ENCODE measurements at regions not wholly inside any gene's neighbourhood (a gene's known extent, or its start where the extent isn't known, plus 50 kb on each side); places are given as distances from the start of the nearest gene placed in this dataset.

DNA sequence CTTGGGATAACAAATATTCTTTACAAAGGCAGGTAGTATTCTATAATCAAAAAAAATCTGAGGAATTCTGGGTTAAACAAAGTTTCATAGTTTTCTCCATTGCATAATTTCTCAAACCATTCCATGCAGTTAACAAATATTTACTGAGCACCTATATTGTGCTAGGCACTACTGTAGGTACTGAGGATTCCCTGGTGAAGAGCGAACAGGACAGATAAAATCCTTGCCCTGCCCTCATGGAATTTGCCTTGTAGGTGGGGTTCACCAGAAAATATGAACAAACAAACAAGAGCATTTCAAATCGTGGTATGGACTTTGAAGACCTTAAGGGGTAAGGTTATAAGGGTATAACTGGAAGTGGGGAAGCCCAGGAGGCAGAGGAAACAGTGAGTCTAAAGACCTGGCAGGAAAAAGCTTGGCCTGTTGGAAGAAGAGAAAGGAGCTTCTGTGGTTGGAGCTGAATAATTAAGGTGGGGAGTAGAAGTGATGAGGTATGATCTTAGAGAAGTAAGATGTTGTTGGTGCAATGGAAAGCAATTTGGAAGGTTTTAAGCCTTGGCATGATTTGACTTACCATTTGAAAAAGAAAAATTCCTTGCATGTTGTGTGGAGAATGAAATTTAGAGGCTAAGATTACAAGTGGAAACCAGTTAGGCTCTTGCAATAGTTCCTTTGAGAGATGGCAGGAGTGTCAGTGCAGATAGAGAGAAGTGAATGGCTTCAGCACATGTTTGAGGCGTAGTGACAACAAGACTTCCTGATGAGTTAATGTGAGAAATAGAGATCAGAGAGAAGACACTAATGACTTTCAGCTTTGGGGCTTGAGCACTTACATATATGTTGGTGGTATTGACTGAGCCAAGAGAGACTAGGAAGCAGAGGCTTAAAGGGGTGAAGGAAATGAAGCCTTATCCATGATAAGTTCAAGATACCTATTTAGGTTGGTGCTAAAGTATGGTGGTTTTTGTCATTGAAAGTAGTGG lies 55.7 kb upstream of the PICALM start:
- TF ChIP-seq, protein P1, sequence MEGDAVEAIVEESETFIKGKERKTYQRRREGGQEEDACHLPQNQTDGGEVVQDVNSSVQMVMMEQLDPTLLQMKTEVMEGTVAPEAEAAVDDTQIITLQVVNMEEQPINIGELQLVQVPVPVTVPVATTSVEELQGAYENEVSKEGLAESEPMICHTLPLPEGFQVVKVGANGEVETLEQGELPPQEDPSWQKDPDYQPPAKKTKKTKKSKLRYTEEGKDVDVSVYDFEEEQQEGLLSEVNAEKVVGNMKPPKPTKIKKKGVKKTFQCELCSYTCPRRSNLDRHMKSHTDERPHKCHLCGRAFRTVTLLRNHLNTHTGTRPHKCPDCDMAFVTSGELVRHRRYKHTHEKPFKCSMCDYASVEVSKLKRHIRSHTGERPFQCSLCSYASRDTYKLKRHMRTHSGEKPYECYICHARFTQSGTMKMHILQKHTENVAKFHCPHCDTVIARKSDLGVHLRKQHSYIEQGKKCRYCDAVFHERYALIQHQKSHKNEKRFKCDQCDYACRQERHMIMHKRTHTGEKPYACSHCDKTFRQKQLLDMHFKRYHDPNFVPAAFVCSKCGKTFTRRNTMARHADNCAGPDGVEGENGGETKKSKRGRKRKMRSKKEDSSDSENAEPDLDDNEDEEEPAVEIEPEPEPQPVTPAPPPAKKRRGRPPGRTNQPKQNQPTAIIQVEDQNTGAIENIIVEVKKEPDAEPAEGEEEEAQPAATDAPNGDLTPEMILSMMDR (conservative IDR thresholded peaks at IDR 0.05; ENCODE audit: low read depth, low read length), result no peak
- TF ChIP-seq EZH2 (IDR thresholded peaks at IDR 0.05; ENCODE audit: low read length, unreplicated experiment), result no peak

Measured in PC-3 (cell line).